ENCODE measurements at regions not wholly inside any gene's neighbourhood (a gene's known extent, or its start where the extent isn't known, plus 50 kb on each side); places are given as distances from the start of the nearest gene placed in this dataset.
A peak's percentile ranks its signal among the peaks of the same experiment; 100 is the strongest.

GRCh38 chr4:187309456-187309855 lies 585.8 kb upstream of the FAT1 start:
- peak; percentile 12 for DNase-seq (ENCODE audit: low spot score)

GRCh38 chr4:187312299-187312698 lies 588.6 kb upstream of the FAT1 start:
- DNase-seq (ENCODE audit: low spot score), result no peak

GRCh38 chr4:187317799-187318198 lies 594.1 kb upstream of the FAT1 start:
- DNase-seq (ENCODE audit: low spot score), result no peak

- peak; percentile 80 for DNase-seq (ENCODE audit: low spot score)
These were observed 598.1 kb upstream of the FAT1 start for GRCh38 chr4:187321711-187322110.

GRCh38 chr4:187332141-187332540 lies 608.5 kb upstream of the FAT1 start:
- no peak for DNase-seq (ENCODE audit: low spot score)

- DNase-seq (ENCODE audit: low spot score), result no peak
These were observed 609.5 kb upstream of the FAT1 start for GRCh38 chr4:187333151-187333550.

- DNase-seq (ENCODE audit: low spot score), result no peak
These were observed 611.7 kb upstream of the FAT1 start for GRCh38 chr4:187335339-187335738.

GRCh38 chr4:187354740-187355139 lies 631.1 kb upstream of the FAT1 start:
- DNase-seq (ENCODE audit: low spot score), result peak; percentile 12

- DNase-seq (ENCODE audit: low spot score), result no peak
These were observed 633.5 kb upstream of the FAT1 start for GRCh38 chr4:187357045-187357643.

GRCh38 chr4:187357821-187358220 lies 634.2 kb upstream of the FAT1 start:
- DNase-seq (ENCODE audit: low spot score), result no peak

- DNase-seq (ENCODE audit: low spot score), result no peak
These were observed 632.4 kb upstream of the ZFP42 start for GRCh38 chr4:187362937-187363857.

GRCh38 chr4:187364401-187364800 lies 631.2 kb upstream of the ZFP42 start:
- no peak for DNase-seq (ENCODE audit: low spot score)

- no peak for DNase-seq (ENCODE audit: low spot score)
These were observed 630.7 kb upstream of the ZFP42 start for GRCh38 chr4:187364851-187365250.

GRCh38 chr4:187366530-187366929 lies 629.0 kb upstream of the ZFP42 start:
- DNase-seq (ENCODE audit: low spot score), result no peak

- DNase-seq (ENCODE audit: low spot score), result no peak
These were observed 624.7 kb upstream of the ZFP42 start for GRCh38 chr4:187370918-187371317.

GRCh38 chr4:187378441-187378840 lies 617.1 kb upstream of the ZFP42 start:
- no peak for DNase-seq (ENCODE audit: low spot score)

GRCh38 chr4:187380181-187380581 lies 615.4 kb upstream of the ZFP42 start:
- no peak for DNase-seq (ENCODE audit: low spot score)

- DNase-seq (ENCODE audit: low spot score), result no peak
These were observed 612.4 kb upstream of the ZFP42 start for GRCh38 chr4:187383181-187383580.

- DNase-seq (ENCODE audit: low spot score), result peak; percentile 85
These were observed 607.8 kb upstream of the ZFP42 start for GRCh38 chr4:187387739-187388138.

GRCh38 chr4:187389420-187389819 lies 606.2 kb upstream of the ZFP42 start:
- no peak for DNase-seq (ENCODE audit: low spot score)

GRCh38 chr4:187390646-187391045 lies 604.9 kb upstream of the ZFP42 start:
- DNase-seq (ENCODE audit: low spot score), result no peak

- DNase-seq (ENCODE audit: low spot score), result peak; percentile 55
These were observed 601.8 kb upstream of the ZFP42 start for GRCh38 chr4:187393531-187394344.

All from umbilical cord (tissue), 1 donor.